DOHH2 (cell line): ENCODE measurements at regions not wholly inside any gene's neighbourhood (a gene's known extent, or its start where the extent isn't known, plus 50 kb on each side); places are given as distances from the start of the nearest gene placed in this dataset.

Experiments
- EZH2phosphoT487 ChIP-seq: fragments of 200-600 bp; sonication (generic); IDR thresholded peaks from 2 replicates; pipeline ENCODE4 v1.6.1; 2017; ENCODE audit warnings: borderline replicate concordance, mild to moderate bottlenecking, antibody characterized with exemption, low read length, moderate library complexity, mixed read lengths
- TF ChIP-seq, protein P1 (sequence below): fragments of 200-600 bp; sonication (generic); IDR thresholded peaks from one replicate; pipeline ENCODE4 v1.5.1; 2014; ENCODE audit warnings: antibody characterized with exemption, mild to moderate bottlenecking, low read depth, low read length; ENCODE audit not compliant: poor library complexity, severe bottlenecking

DNA sequence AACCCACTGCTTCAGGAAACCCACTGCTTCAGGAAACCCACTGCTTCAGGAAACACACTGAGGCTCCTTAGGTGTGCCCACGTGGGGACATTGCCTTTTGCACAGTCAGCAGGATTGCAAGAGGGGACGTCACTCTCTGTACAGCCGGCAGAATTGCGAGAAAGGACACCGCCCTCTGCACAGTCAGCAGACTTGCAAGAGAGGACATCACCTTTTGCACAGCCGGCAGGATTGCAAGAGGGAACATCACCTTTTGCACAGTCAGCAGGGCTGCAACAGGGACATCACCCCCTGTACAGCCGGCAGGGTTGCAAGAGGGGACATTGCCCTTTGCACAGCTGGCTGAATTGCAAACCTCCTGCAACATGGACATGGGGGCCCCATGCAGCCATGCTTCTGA lies 407.6 kb downstream of the GLRX3 start:
- TF ChIP-seq, protein P1, sequence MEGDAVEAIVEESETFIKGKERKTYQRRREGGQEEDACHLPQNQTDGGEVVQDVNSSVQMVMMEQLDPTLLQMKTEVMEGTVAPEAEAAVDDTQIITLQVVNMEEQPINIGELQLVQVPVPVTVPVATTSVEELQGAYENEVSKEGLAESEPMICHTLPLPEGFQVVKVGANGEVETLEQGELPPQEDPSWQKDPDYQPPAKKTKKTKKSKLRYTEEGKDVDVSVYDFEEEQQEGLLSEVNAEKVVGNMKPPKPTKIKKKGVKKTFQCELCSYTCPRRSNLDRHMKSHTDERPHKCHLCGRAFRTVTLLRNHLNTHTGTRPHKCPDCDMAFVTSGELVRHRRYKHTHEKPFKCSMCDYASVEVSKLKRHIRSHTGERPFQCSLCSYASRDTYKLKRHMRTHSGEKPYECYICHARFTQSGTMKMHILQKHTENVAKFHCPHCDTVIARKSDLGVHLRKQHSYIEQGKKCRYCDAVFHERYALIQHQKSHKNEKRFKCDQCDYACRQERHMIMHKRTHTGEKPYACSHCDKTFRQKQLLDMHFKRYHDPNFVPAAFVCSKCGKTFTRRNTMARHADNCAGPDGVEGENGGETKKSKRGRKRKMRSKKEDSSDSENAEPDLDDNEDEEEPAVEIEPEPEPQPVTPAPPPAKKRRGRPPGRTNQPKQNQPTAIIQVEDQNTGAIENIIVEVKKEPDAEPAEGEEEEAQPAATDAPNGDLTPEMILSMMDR, result no peak
- no peak for TF ChIP-seq EZH2phosphoT487
